Naive thymus-derived CD8-positive, alpha-beta T cell (primary cell): ENCODE measurements at regions not wholly inside any gene's neighbourhood (a gene's known extent, or its start where the extent isn't known, plus 50 kb on each side); places are given as distances from the start of the nearest gene placed in this dataset.

Source experiments
- ATAC-seq, 2 donors: fragments of 150-1000 bp; cut with Tn5 transposase in 1 of 2; sonication (Bioruptor Pico), chemical (Tn5 transposase) in 1 of 2; 1 replicate in 1 of 2; 2 replicates in 1 of 2; pipeline ENCODE4 v1.10.0; 2021; ENCODE audit warnings: mild to moderate bottlenecking in 2 of 2, moderate library complexity in 2 of 2
- POLR2A ChIA-PET: fragments of 350-600 bp; sonication (Branson Sonifier 250); formaldehyde crosslinking; loops from one replicate; lab custom pipeline; 2021; ENCODE audit warnings: antibody characterized with exemption; lab: Charles Lee
- DNase-seq, 10 donors: peaks; one replicate each; pipeline versions ENCODE4 v3.0.0 to v3.0.0-alpha.2; 2020 to 2022
- H3K27ac Mint-ChIP-seq, 10 donors: one replicate each; pipeline ENCODE4 v1.8.0; 2020 to 2022; ENCODE audit warnings: mild to moderate bottlenecking in 10 of 10, mixed read lengths in 10 of 10, moderate library complexity in 4 of 10, inconsistent platforms in 1 of 10
- H3K27me3 Mint-ChIP-seq, 5 donors: one replicate each; pipeline ENCODE4 v1.8.0; 2021 to 2022; ENCODE audit warnings: mixed read lengths in 5 of 5
- H3K36me3 Mint-ChIP-seq, 3 donors: one replicate each; pipeline ENCODE4 v1.8.0; 2020 to 2022; ENCODE audit warnings: mixed read lengths in 3 of 3, mild to moderate bottlenecking in 2 of 3, inconsistent platforms in 1 of 3
- H3K4me1 Mint-ChIP-seq, 4 donors: one replicate each; pipeline ENCODE4 v1.8.0; 2021 to 2022; ENCODE audit warnings: mixed read lengths in 4 of 4
- H3K4me3 Mint-ChIP-seq, 10 donors: one replicate each; pipeline ENCODE4 v1.8.0; 2020 to 2022; ENCODE audit warnings: mild to moderate bottlenecking in 10 of 10, mixed read lengths in 10 of 10, moderate library complexity in 6 of 10, inconsistent platforms in 1 of 10
- H3K9me3 Mint-ChIP-seq, 9 donors: one replicate each; pipeline ENCODE4 v1.8.0; 2020 to 2022; ENCODE audit warnings: mixed read lengths in 9 of 9, mild to moderate bottlenecking in 3 of 9, inconsistent platforms in 1 of 9, moderate library complexity in 1 of 9

- Mint-ChIP-seq H3K4me1 (peaks cover 0 to 8% (median 0%) of the 10 kb centered on the region in 4 donors), H3K36me3 (no peaks in the 10 kb centered on the region), H3K4me3 (no peak overlapping the region), H3K9me3 (peaks cover 0 to 23% (median 4%) of the 10 kb centered on the region in 9 donors), H3K27me3 (no peaks in the 10 kb centered on the region), H3K27ac (no peak overlapping the region)
- ATAC-seq (no peak), DNase-seq (no peak)
- POLR2A ChIA-PET = no interaction called here
These were observed 235.5 kb upstream of the ANO3 start for GRCh38 chr11:26096451-26096850.

- POLR2A ChIA-PET = no interaction called here
- peaks cover 0 to 7% (median 0%) of the 10 kb centered on the region in 4 donors for H3K4me1 Mint-ChIP-seq
- peaks cover 0 to 20% (median 10%) of the 10 kb centered on the region in 9 donors for H3K9me3 Mint-ChIP-seq
- H3K27ac Mint-ChIP-seq = no peak overlapping the region
- ATAC-seq = no peak
- H3K36me3 Mint-ChIP-seq = no peaks in the 10 kb centered on the region
- DNase-seq = no peak
- H3K27me3 Mint-ChIP-seq = peaks cover 0 to 1% (median 0%) of the 10 kb centered on the region in 5 donors
- no peak overlapping the region for H3K4me3 Mint-ChIP-seq
These were observed 229.6 kb upstream of the ANO3 start for GRCh38 chr11:26102325-26102724.

GRCh38 chr11:26105762-26106423 lies 226.0 kb upstream of the ANO3 start:
- peaks cover 0 to 4% (median 0%) of the 10 kb centered on the region in 4 donors for H3K4me1 Mint-ChIP-seq
- no peak overlapping the region for H3K27ac Mint-ChIP-seq
- H3K36me3 Mint-ChIP-seq = no peaks in the 10 kb centered on the region
- peaks cover 0 to 1% (median 0%) of the 10 kb centered on the region in 5 donors for H3K27me3 Mint-ChIP-seq
- POLR2A ChIA-PET = no interaction called here
- H3K9me3 Mint-ChIP-seq = peaks cover 0 to 11% (median 5%) of the 10 kb centered on the region in 9 donors
- no peak overlapping the region for H3K4me3 Mint-ChIP-seq
- ATAC-seq (no peak), DNase-seq (no peak)

GRCh38 chr11:26106726-26107125 lies 225.2 kb upstream of the ANO3 start:
- Mint-ChIP-seq H3K27me3 (peaks cover 0 to 1% (median 0%) of the 10 kb centered on the region in 5 donors), H3K9me3 (peaks cover 0 to 11% (median 5%) of the 10 kb centered on the region in 9 donors), H3K36me3 (no peaks in the 10 kb centered on the region), H3K27ac (no peak overlapping the region), H3K4me3 (no peak overlapping the region), H3K4me1 (peaks cover 0 to 4% (median 0%) of the 10 kb centered on the region in 4 donors)
- ATAC-seq = no peak
- POLR2A ChIA-PET = no interaction called here
- no peak for DNase-seq

- Mint-ChIP-seq H3K4me1 (peaks cover 0 to 4% (median 0%) of the 10 kb centered on the region in 4 donors), H3K36me3 (peaks cover 0 to 4% (median 0%) of the 10 kb centered on the region in 3 donors), H3K4me3 (no peak overlapping the region), H3K27me3 (peaks cover 0 to 1% (median 0%) of the 10 kb centered on the region in 5 donors), H3K27ac (no peak overlapping the region), H3K9me3 (peaks cover 0 to 10% (median 4%) of the 10 kb centered on the region in 9 donors)
- ATAC-seq (no peak), DNase-seq (no peak)
- POLR2A ChIA-PET = no interaction called here
These were observed 222.1 kb upstream of the ANO3 start for GRCh38 chr11:26109658-26110368.

GRCh38 chr11:26112264-26112663 lies 219.7 kb upstream of the ANO3 start:
- no peak overlapping the region for H3K4me3 Mint-ChIP-seq
- POLR2A ChIA-PET = no interaction called here
- H3K4me1 Mint-ChIP-seq = no peaks in the 10 kb centered on the region
- peaks cover 0 to 4% (median 0%) of the 10 kb centered on the region in 3 donors for H3K36me3 Mint-ChIP-seq
- H3K9me3 Mint-ChIP-seq = peaks cover 0 to 12% (median 4%) of the 10 kb centered on the region in 9 donors
- DNase-seq = no peak
- no peaks in the 10 kb centered on the region for H3K27me3 Mint-ChIP-seq
- ATAC-seq = no peak
- H3K27ac Mint-ChIP-seq = no peak overlapping the region

GRCh38 chr11:26121466-26121865 lies 210.5 kb upstream of the ANO3 start:
- Mint-ChIP-seq H3K27me3 (no peaks in the 10 kb centered on the region), H3K27ac (no peak overlapping the region), H3K9me3 (peaks cover 0 to 9% (median 5%) of the 10 kb centered on the region in 9 donors), H3K36me3 (no peaks in the 10 kb centered on the region), H3K4me3 (no peak overlapping the region), H3K4me1 (no peaks in the 10 kb centered on the region)
- no peak for DNase-seq
- ATAC-seq = no peak
- POLR2A ChIA-PET = no interaction called here

GRCh38 chr11:26126741-26127140 lies 205.2 kb upstream of the ANO3 start:
- POLR2A ChIA-PET = no interaction called here
- Mint-ChIP-seq H3K27me3 (no peaks in the 10 kb centered on the region), H3K4me3 (no peak overlapping the region), H3K4me1 (no peaks in the 10 kb centered on the region), H3K9me3 (peaks cover 2 to 22% (median 6%) of the 10 kb centered on the region in 9 donors), H3K27ac (no peak overlapping the region), H3K36me3 (no peaks in the 10 kb centered on the region)
- no peak for ATAC-seq
- no peak for DNase-seq

GRCh38 chr11:26127336-26127735 lies 204.6 kb upstream of the ANO3 start:
- Mint-ChIP-seq H3K4me3 (no peak overlapping the region), H3K36me3 (no peaks in the 10 kb centered on the region), H3K9me3 (peaks cover 2 to 26% (median 7%) of the 10 kb centered on the region in 9 donors), H3K27ac (no peak overlapping the region), H3K27me3 (no peaks in the 10 kb centered on the region), H3K4me1 (no peaks in the 10 kb centered on the region)
- ATAC-seq = no peak
- POLR2A ChIA-PET = no interaction called here
- no peak for DNase-seq

GRCh38 chr11:26131406-26131805 lies 200.5 kb upstream of the ANO3 start:
- Mint-ChIP-seq H3K27ac (no peak overlapping the region), H3K27me3 (no peaks in the 10 kb centered on the region), H3K4me1 (peaks cover 0 to 8% (median 0%) of the 10 kb centered on the region in 4 donors), H3K9me3 (peaks cover 0 to 24% (median 6%) of the 10 kb centered on the region in 9 donors), H3K4me3 (no peak overlapping the region), H3K36me3 (no peaks in the 10 kb centered on the region)
- no peak for ATAC-seq
- DNase-seq = no peak
- POLR2A ChIA-PET = no interaction called here

GRCh38 chr11:26134053-26134452 lies 197.9 kb upstream of the ANO3 start:
- DNase-seq = no peak

GRCh38 chr11:26134481-26135355 lies 197.2 kb upstream of the ANO3 start:
- Mint-ChIP-seq H3K27ac (no peak overlapping the region), H3K4me1 (peaks cover 0 to 8% (median 0%) of the 10 kb centered on the region in 4 donors), H3K9me3 (peaks cover 0 to 13% (median 4%) of the 10 kb centered on the region in 9 donors), H3K27me3 (no peaks in the 10 kb centered on the region), H3K4me3 (no peak overlapping the region), H3K36me3 (no peaks in the 10 kb centered on the region)
- no peak for DNase-seq
- ATAC-seq = no peak
- POLR2A ChIA-PET = no interaction called here

More at GRCh38 chr11:26134053-26134452, 197.9 kb upstream of the ANO3 start:
- POLR2A ChIA-PET = no interaction called here
- Mint-ChIP-seq H3K4me3 (no peak overlapping the region), H3K4me1 (peaks cover 0 to 8% (median 0%) of the 10 kb centered on the region in 4 donors), H3K27me3 (no peaks in the 10 kb centered on the region), H3K9me3 (peaks cover 0 to 16% (median 4%) of the 10 kb centered on the region in 9 donors), H3K36me3 (no peaks in the 10 kb centered on the region), H3K27ac (no peak overlapping the region)
- ATAC-seq = no peak
